NAMALWA (cell line): ENCODE measurements at regions not wholly inside any gene's neighbourhood (a gene's known extent, or its start where the extent isn't known, plus 50 kb on each side); places are given as distances from the start of the nearest gene placed in this dataset.
"Not testable (repeated sequence)": the region's sequence is repeated elsewhere in the genome, so short reads cannot be mapped to it uniquely, and the experiment has no call there.

Experiments used
- DNase-seq: peaks from one replicate; pipeline ENCODE4 v3.0.0-alpha.2; 2015; ENCODE audit warnings: low spot score

DNA sequence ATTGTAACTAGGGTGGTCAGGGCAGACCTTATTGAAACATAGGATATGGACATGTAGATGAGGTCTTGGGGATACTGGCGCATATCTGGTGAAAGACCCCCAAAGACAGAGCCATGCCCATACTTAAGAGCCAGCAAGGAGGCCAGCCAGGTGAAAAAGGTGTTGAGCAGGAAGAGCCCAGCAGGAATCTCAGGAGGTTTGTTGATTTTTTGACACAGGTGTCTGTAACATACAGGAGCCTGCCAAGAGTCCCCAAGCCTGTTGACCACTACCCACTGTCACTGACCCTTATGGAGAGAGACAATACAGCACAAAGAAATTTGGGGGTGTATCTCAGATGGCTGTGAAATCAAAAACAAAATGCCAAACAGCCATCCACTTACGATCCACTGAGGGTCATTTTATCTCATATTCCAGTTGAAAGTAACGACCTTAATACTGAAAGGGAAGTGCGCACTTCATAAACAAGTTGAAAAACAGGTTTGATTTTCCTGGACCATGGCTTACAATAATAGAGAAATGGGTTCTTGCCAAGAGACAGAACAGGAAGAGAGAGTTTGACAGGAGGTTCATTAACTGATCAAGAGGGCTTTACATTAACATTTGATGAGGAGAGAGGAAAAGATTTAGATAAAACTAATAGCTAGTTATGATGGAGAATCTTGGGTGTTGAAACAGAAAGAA, 163.6 kb downstream of the GLUL start:
- DNase-seq: no peak

DNA sequence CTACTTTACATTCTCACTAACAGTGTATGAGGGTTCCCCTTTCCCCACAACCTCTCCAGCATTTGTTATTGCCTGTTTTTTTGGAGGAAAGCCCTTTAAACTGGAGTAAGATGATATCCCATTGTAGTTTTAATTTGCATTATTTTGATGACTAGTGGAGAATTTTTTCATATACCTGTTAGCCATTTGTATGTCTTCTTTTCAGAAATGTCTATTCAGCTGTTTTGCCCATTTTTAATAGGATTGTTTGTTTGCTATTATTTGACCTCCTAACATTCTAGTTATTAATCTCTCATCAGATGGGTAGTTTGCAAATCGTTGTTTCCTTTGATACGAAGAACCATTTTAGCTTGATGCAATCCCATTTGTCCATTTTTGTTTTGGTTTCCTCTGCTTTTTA, 165.0 kb downstream of the GLUL start:
- DNase-seq: no peak

DNA sequence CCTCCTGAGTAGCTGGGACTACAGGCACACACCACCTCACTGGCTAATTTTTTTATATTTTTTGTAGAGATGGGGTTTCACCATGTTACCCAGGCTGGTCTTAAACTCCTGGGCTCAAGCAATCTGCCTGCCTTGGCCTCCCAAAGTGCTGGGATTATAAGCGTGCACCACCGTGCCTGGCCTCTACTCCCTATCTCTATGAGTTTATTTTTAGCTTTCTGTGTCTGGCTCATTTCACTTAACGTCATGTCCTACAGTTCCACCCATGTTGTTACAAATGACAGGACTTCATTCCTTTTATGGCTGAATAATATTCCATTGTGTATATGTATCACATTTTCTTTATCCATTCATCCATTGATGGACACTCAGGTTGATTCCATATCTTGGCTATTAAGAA, 164.2 kb upstream of the ZNF648 start:
- not testable (repeated sequence) for DNase-seq

DNA sequence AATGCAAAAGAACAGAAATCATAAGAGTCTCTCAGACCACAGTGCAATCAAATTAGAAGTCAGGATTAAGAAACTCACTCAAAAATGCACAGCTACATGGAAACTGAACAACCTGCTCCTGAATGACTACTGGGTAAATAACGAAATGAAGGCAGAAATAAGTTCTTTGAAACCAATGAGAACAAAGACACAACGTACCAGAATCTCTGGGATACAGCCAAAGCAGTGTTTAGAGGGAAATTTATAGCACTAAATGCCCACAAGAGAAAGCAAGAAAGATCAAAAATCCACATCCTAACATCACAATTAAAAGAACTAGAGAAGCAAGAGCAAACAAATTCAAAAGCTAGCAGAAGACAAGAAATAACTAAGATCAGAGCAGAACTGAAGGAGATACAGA, 160.5 kb upstream of the ZNF648 start:
- not testable (repeated sequence) for DNase-seq

DNA sequence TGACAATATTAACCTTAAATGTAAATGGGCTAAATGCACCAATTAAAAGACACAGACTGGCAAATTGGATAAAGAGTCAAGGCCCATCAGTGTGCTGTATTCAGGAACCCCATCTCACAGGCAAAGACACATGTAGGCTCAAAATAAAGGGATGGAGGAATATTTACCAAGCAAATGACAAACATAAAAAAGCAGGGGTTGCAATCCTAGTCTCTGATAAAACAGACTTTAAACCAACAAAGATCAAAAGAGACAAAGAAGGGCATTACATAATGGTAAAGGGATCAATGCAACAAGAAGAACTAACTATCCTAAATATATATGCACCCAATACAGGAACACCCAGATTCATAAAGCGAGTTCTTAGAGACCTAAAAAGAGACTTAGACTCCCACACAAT, 159.9 kb upstream of the ZNF648 start:
- not testable (repeated sequence) for DNase-seq

DNA sequence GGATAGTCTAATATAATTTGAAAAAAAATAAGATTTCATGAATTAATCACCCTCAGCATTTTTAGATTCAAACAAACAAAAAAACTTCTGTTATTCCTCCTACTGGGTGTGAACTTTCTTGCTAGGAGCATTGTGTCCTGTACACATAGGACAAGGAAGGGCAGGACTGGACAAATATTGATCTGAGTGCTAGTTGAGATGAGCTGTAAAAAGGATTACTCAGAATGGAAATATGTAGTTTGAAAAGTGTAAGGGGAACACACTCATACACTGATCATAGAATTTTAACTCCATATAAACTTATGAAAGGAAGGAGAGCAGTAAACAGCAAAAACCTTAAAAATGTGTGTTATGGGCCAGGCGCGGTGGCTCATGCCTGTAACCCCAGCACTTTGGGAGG, 156.5 kb upstream of the ZNF648 start:
- no peak for DNase-seq

DNA sequence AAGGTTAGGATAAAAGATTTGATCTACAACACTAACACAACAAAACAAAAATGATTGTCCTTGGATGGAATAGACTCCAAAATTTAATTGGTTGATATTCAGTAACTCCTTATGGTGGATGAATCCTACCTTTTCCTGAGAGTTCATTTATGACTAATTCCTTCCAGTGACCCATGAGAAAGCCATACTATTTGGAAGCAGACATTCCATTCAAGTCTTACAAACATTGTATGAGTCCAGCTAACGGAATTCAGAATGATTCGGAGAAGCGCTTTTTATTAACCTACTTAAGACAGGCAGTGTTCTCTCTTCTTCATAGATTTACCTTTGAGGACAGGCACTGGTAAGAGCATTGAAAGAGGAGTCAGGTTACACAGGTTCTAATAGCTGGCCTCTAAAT, 155.6 kb upstream of the ZNF648 start:
- no peak for DNase-seq

DNA sequence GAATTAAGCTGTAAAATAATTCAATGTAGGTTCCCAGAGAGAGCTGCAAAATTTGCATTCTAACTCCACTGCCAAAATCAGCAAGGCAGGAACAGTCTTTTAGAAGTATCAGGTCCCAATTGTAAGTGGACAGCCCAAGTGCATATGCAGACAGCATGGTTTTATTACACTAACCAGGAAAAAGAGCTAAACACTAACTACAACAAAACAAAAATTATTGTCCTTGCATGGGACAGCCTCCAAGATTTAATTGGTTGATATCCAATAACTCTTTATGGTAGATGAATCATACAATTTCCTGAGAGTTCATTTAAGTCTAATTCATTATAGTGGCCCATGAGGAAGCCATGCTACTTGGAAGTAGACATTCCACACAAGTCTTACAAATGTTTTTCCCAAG, 154.3 kb upstream of the ZNF648 start:
- no peak for DNase-seq

DNA sequence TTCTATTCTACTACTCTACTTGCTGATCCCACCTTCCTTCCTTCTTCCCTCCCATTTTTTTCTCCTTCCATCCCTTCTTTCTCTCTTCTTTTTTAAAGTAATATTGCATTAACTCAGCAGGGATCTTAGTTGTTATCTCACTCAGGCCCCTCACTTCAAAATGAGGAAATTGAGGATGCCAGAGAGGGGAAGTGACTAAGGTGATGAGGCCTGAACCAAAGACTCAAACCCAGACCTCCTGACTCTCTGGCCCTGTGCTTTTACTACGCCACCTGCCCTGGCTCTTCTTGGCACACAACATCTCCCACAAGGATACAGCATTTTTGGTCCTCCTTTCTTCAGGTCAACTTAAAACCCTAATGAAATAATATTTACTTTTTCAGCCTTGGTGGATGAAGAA, 151.7 kb upstream of the ZNF648 start:
- no peak for DNase-seq

DNA sequence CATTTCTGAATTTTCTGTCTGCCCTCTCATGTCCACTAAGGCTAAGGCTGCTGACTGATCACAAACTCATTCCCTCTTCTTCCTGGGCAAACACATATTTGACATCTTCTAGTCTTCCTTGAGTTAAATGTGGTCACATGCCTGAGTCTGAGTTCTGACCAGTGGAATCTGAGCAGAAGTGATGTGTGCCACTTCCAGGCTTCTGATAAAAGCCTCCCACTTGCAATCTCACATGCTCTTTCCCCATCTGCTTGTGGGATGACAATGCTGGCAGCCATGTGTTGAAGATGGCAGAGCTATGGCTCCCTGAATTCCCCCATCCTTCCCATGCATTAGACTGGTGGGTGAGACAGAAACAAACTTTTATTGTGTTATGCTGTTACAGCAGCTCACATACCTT, 149.9 kb upstream of the ZNF648 start:
- DNase-seq: no peak

DNA sequence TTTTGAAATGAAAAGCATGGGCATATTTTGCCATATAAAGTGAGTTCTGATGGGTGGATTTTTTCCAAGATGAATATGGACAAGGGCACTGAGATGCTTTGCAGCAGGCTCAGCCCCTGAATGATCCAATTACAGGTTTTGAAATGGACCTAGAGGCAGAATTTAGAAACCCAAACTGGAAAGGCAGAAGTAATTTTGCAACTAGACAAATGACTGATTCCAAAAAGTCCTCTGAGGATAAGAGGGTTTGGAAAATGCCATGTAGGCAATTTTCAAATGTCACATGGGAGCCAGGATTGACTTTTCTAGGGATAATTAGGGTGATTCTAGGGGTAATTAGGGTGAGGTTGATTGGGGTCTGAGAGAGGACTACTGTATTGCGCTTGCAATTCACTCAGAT, 148.9 kb upstream of the ZNF648 start:
- no peak for DNase-seq

DNA sequence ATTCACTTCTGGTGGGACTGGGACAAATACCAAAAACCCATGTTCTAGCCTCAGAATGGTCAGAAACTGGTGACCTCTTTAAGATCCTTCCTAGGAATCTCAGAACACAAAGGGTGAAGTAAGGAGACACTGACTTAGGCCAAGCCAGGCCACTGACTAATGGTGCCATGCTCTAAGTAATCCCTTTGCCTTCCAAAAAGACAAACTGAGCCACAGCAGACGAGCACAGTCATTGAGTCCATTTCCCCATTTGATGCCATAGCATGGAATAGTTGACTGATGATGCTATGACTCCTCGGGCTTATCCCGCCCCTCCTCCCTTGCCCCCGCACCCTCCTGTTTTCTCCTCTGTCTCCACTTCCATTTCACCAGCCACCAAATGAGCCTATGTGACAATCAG, 145.8 kb upstream of the ZNF648 start:
- no peak for DNase-seq

DNA sequence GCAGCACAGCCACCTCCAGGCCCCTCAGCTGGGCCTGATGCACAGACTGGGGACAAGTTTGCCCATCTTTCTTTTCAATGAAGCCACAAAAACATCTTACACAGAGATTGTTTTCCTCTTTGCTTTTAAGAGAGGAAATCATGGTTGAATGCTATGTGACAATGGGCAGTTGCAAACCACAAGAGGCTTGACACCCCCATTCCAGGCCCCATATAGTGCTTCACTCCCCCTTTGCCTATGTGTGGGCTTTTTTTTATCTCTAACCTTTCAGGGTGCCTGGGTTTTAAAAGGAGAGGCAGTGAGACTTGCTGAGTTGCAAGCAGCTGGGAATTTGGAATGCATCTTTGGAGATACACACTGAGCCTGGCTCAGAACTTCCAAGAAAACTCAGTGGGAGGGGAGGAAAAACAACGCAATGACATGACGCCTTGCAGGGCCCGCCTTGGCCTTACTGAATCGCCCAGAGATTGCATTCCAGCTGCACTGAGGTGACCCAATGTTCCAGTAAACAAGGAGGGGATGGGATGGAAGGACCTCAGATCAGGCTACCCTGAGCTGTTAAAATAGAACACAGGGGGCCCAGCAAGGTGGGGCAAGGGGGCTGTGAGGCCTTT, 145.2 kb upstream of the ZNF648 start:
- DNase-seq: no peak

DNA sequence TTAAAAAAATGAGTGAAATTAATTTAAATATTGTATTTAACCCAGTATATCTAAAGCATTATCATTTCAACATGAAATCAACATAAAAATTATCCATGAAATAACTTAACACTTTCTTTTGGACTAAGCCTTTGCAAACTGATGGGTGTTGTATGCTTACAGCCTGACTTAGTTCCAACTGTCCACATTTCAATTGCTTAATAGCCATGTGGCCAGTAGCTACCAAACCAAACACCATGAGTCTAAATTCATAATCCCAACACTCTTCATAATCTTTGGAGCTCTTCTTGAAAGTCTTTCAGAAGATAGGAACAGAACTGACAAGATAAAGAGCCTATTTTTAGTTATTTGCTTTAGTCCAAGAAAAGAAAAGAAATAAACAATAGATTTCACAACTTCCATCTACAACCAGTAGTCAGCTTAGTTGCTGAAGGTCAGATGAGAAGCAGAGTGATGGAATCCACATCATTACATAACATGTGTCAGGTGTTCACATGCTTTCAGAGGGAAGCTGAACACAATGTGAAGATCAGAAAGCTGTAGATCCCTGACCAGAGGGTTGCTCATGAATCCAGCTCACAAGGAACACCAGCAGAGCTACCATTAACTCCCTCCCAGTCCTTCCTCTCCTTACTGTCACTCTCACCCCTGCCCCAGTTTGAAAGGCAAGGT, 144.0 kb upstream of the ZNF648 start:
- no peak for DNase-seq

DNA sequence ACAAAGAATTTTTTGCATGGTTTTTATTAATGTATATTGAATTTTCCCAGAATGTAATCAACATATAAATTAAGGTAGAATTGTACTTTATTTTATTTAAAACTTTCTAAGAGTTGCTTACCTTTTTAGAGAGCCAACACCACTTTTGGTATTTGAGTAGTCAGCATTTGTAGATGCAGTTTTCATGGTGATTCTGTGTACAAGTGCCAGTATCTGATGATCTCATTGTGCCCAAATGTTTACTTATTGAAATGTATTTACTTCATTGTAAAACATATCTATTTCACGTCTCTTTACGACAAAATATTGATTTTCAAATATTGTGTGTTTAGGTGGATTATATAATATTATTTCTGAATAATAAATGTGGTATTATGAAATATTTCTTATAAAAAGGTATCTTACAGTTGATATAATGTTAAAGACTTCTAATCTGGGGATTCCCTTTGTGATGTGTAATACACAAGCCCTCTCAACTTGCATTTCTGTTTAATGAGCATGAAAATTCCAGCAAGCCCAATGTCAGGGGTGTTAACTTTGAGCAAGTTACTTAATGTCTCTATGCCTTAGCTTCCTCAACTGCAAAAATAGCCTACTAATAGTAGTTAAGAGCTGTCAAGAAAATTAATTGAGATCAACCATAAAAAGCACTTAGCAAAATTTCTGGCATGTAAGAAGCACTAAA, 141.8 kb upstream of the ZNF648 start:
- DNase-seq: no peak

DNA sequence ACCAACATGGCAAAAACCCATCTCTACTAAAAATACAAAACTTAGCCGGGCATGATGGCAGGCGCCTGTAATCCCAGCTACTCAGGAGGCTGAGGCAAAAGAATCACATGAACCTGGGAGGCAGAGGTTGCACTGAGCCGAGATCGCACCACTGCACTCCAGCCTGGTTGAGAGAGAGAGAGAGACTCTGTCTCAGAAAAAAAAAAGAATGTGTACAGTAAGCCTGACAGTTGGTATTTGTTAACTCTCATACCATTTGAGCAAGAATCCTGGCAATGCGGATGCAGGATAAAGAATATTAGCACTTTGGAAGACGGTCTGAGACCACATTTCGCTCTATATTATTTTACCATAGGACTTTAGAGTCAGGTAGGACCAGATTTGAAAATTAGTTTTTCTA, 140.0 kb upstream of the ZNF648 start:
- not testable (repeated sequence) for DNase-seq

DNA sequence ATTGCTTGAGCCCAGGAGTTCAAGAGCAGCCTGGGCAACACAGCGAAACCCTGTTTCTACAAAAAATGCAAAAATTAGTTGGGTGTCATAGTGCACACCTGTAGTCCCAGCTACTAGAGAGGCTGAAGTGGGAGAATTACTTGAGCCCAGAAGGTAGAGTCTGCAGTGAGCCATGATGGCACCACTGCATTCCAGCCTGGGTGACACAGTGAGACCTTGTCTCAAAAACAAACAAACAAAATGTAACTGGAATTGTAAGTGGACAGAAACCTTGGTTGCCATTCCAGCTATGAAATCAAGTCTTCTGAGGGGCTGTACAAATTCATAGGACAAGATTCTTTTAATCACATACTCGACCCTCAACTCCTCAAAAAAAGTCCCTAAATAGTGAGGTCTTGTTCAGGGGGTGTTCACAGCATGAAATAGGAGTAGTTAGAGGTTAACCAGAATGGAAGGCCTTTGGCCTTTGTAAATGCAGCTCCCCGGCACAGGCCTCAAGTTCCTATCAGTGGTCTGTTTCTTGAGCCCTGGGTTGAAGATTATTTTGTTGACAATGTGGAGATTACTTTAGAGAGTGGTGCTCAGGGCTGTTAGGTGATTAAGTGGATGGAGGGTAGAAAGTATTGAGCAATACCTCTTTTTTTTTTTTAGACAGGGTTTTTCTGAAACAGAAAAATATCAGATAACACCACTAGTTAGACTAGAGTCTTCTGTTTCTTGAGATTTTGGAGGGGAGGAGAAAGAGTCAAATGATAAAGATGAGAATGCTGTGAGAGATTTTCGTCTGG, 138.7 kb upstream of the ZNF648 start:
- DNase-seq: no peak

DNA sequence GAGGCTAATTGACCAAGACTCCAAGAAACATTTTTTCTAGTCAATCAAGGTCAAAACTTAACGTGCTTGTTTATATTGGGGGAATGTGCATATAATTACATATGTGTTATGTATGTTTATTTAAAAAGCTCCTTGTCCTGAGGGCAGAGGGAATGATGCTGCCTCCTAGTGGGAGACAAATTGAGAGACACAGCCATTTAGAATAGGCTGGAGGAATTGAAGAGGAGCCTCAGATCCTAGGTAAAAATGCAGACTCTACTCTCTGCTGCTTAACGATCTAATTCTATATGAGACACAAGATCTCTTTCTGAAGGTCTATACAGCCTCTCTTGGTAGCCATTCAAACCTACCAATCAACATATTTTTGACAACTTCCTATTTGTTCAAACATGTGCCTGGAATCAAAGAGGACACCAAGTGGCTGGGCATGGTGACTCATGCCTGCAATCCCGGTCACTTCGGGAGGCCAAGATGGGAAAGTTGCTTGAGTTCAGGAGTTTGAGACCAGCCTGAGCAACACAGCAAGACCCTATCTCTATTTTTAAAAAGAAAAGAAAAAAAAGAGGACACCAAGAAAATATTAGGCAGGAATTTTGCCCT, 136.6 kb upstream of the ZNF648 start:
- peak; percentile 17 for DNase-seq

DNA sequence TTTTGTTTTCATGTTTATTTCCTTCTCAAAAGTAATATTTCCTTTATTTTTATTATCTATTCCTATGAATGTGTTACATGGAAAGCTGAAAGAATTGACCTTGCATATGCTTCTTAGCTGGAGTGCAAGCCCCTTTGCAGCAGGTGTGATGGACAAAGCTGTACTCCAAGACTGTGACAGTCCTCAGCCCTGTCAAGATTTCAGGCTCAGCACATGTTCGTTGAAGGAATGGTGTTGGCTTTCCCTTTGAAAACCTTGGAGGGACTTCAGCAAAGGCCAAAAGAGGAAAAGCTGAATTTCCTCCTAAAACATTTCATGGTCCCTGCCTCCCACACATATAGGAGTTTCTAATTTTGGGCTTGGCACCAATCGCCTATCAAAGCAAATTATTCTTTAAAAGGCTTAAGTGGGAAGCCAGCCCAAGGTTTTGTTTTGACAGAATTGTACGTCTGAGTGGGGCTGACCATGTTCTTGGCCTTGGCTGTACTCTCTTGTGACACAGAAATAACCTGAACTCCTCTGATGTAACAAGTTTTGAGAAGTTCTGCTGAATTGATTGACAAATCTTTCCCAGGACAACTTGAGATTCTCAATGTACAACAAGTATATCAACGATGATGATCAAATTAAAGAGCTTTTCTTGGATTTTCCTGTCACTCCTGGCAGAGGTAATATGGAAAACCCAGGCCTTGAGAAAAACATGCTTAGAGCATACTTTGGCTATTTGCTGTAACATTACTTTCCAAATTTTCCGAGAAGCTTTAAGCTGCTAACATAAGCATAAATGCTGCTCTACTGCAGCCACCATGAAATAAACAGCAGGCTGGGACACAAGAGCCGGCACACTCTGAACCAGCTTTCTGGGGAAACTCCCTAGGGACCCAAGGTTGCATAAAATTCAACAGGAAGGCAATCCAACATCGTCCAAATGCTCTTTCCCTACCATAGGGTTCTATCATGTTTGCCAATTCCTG, 135.7 kb upstream of the ZNF648 start:
- no peak for DNase-seq

DNA sequence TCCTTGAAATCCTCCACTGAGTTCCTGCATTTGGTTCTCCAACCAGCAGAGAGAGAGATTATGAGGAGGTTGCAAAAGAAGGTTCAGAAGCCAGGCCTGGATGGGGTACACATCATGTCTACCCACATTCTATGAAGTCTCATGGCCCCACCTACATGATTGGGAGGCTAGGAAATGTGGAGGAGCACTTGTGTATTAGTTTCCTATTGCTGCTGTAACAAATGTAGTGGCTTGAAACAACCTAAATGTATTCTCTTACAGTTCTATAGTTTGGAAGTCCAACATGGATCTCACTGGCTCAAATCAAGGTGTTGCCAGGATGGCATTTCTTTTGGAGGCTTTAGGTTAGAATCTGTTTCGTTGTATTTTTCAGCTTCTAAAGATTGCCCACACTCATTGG, 134.2 kb upstream of the ZNF648 start:
- no peak for DNase-seq
